GM12891 (cell line): ENCODE measurements at regions not wholly inside any gene's neighbourhood (a gene's known extent, or its start where the extent isn't known, plus 50 kb on each side); places are given as distances from the start of the nearest gene placed in this dataset.
"Not testable (repeated sequence)": the region's sequence is repeated elsewhere in the genome, so short reads cannot be mapped to it uniquely, and the experiment has no call there.

Experiments
- POLR2A ChIP-seq: IDR thresholded peaks from 2 replicates; pipeline ENCODE4 v1.6.1; 2011; ENCODE audit warnings: low read depth, low read length, control low read depth
- POLR2AphosphoS5 ChIP-seq: IDR thresholded peaks from 2 replicates; pipeline ENCODE4 v1.6.1; 2011; ENCODE audit warnings: low read depth, low read length, control low read depth
- POU2F2 ChIP-seq: IDR thresholded peaks from 2 replicates; pipeline ENCODE4 v1.6.1; 2011; ENCODE audit warnings: low read depth, mild to moderate bottlenecking, control low read depth, low read length, moderate library complexity
- SPI1 ChIP-seq: IDR thresholded peaks from 2 replicates; pipeline ENCODE4 v1.6.1; 2011; ENCODE audit warnings: low read depth, low read length, control low read depth
- TAF1 ChIP-seq: IDR thresholded peaks from 2 replicates; pipeline ENCODE4 v1.6.1; 2011; ENCODE audit warnings: low read depth, low read length, control low read depth

DNA sequence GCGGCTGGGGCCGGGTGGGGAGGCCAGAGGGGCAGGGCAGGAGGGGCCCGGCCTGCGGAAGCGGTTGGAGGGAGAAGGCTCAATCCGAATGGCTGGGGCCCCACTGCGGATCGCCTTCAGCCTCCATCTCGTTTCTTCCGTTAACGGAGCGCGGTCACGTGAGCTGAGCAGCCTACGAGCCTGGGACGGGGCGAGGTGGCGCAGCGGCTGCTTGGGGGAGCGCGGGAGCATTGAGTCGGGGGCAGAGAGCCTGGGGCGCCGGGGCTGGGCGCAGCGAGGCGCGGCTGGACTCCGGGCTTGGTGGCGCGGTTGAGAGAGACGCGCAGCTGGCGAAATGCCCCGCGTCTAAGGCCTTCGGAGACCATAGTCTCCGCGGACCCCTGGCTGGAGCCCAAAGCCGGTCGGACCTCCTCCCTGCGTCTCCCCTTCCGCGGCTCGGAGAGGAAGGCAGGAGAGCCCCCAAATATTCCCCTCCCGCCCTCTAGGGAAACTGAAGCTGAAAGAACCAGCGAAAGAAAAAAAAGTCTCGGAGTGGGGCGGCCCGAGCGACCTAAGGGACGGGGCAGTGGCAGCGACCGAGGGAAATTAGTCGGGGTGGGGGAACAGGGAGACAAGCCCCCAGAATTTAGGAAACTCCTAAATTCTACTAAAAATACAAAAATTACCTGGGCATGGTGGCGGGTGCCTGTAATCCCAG, 94.7 kb upstream of the PLEKHM1 start:
- peak; percentile 40 for TF ChIP-seq POLR2AphosphoS5
- peak; percentile 76; the same call in 1 of the 2 replicates for TF ChIP-seq TAF1
- TF ChIP-seq POLR2A: peak; percentile 58; the same call in 1 of the 2 replicates
- not testable (repeated sequence) for TF ChIP-seq POU2F2, SPI1
